HG02970 (cell line): ENCODE measurements at regions not wholly inside any gene's neighbourhood (a gene's known extent, or its start where the extent isn't known, plus 50 kb on each side); places are given as distances from the start of the nearest gene placed in this dataset.

ENCODE experiments used
- ATAC-seq: cut with Tn5 transposase; IDR thresholded peaks from one replicate; pipeline ENCODE4 v1.9.1; 2021; ENCODE audit warnings: mild to moderate bottlenecking, moderate library complexity, moderate number of reproducible peaks; ENCODE audit not compliant: unreplicated experiment, low FRiP score

DNA sequence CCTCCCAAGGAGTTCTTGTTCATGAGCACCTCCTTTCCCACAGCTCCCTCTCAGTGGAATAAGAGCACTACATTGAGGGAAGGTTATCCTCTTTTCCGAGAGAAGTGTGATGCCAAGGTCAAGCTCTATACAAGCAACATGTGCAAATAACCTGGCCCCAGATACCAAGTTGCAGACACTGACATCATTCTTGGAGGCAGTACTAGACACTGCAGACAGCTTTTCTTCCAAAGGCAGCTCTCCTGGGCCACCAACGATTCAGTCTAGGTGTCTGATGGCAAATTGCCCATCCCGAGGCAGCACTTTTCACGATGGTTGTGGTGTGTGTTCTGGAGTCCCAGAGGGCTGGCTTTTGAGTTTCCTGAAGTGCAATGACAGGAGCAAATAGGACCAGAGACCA, 384.9 kb downstream of the TLL1 start:
- no peak for ATAC-seq

DNA sequence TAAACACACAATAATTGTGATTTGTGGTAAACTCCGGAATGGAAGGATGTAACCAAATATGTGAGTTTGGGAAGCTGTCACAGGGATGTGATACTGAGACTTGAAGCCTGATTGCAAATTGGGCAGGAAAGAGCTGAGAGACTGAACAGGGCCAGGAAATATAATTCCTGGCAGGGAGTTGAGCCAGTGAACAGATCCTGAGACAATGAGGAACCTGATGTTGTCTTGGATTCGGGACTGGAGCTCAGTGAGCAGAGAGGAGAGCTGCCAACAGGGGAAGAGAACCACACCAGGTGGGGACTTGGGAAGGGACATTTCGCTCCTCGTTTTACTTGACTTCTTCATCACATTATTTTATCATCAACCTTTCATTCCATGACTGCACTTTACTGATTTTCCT, 386.0 kb downstream of the TLL1 start:
- no peak for ATAC-seq

DNA sequence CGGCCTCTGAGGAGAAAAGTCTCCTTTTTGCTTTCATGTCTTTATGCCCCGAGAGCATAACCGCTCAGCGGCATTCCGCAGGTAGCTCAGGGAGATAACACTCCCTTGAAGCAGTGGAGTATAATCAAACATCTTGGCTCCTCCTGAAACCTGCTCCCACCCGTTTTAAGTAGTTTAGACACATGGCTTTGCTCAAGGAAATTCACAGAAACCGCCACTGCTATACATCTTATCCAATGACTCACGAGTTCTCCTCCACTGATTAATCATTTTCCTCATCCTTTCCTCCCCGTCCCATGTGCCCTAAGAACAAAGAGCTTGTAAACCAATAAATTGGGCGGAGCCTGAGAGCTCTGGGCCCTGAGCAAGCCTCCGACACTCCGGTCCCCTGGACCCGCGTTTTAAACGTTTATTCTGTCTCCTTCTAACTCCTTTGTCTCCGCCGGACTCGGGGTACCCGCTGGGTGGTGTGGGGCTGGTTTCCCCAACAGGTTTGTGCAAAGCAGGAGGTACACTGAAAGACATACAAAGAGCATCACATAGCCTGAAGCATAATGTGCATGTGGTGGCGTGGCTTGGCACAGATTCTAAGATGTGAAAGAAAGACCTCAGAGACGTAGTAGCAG, 401.2 kb downstream of the TLL1 start:
- ATAC-seq, result no peak

DNA sequence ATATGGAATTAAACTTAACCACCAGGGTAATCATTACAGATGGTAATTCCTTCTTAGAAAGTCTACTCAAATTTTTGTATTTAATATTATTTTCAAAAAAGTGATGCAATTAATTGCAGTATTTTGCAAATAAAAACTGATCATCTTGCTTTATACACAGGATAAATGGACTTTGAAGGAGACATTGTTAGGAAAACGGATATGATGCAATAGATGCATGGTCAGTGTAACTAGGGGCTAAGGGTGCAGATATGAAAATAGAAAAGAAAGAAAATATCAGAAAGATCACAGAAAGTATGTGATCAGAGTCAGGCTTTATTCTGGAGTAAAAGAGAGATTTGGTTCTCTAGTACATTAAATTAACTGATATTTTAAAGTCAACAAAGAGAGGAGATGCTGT, 401.7 kb downstream of the TLL1 start:
- ATAC-seq, result no peak

DNA sequence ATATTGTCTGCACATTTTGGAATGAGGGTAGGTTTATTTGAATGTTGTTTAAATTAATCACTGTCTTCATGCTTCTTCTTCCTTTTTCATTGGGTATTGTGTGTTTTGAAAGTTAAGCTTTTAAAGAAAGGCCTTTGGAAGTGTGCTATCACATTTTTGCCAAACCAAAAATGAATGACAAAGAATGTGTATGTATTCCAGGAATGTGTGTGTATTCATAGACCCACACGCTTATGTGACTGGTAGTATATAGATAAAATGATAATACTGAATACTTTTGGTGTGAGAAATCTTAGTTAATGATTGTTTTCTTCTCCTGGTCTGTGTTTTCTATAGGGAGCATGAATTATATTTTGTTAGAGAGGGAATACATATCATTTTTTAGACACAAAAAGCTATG, 404.4 kb downstream of the TLL1 start:
- no peak for ATAC-seq

DNA sequence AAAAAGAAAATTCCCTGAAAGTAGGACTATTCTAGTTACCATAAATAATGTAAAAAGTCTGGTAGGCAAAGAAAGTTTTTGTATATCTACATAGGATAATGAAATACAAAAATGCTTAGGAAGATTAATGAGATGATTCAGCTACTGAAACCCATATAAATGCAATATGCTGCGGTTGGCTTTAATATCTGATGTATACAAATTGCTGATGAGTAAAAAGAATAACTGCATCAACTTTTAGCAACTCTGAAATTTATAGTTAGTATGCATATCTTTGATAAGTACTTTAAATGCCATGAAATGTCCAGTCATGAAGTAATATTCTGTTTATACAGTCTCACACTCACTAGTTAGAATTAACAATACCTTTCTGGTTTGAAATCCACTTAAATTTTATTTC, 404.8 kb downstream of the TLL1 start:
- ATAC-seq, result no peak

DNA sequence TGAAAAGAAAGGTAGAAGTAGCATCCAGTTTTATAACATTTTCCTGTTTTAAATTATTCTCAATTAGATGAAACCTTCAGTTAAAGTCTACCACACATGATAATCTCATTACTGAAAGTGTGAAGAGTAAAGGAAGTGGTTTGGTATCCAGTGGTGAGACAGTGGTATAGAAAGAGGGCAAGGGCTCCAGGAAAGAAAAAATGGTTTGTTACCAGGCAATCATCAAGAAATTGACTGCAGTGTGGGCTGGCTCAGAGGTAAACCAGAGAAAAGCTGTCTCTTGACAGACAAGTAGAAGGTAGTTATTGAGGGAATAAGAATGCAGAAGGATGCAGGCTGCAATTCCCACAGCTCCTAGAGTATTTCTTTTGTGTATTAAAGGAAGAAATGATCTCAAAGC, 406.2 kb downstream of the TLL1 start:
- no peak for ATAC-seq

DNA sequence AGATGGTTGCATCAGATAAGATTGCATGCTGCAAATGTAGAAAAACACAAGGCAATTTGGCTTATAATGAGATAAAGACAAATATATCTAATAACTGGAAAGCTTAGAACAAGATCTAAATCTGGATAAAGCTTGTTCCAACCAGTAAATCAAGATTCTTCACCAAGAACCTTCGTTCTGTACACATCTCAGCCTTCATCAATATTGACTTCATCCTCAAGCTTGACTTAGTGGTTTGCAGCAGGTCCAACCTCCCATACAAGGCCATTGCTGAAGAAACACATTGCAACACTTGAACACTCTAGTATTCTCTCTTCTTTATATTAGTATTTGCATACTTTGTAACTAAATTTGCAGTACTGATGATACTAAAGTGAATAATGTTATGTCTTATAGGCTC, 407.6 kb downstream of the TLL1 start:
- ATAC-seq, result no peak

DNA sequence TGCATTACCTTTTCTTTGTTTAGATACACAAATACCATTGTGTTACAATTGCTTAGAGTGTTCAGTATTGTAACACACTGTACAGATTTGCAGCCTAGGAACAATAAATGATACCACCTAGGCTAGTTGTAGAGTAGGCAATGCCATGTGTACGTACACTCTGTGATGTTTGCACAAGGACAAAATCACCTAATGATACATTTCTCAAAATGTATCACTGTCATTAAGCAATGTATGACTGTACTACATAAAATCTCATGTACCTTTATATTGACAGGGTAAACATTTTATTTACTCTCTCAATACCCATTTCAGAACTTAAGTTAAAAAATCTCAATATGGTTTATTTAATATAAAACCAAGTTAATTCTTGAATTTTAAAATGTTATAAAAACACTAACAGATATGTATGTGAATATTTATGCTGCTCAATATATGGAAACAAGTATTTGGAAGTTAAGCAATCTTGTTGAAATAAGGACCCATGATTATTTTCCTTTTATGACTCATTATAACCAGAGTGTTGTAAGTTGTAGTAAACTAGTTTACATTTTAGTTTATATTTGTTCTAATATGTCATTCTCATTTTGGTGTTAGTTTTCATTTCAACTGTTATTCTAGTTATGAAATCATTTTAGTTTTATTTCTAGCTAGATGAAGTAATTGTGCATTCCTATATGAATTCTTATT, 409.2 kb downstream of the TLL1 start:
- ATAC-seq, result no peak

DNA sequence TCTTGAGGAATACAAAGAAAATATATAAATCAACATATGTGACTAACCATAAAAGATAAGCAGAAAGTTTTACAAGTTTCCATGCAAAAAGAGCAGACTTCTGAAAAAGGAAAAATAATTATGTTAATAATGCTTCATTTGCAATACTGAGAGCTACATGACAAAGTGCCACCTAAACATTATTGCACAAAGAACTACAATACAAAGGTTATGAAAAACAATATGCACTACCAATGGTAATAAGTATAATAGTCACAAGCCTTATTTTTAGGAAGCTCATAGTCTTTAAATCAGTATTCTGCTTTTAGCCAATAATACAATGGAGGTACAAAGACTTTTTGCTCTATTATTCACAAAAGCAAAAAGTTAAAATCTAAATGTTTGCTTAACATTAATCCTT, 411.2 kb downstream of the TLL1 start:
- ATAC-seq, result no peak

DNA sequence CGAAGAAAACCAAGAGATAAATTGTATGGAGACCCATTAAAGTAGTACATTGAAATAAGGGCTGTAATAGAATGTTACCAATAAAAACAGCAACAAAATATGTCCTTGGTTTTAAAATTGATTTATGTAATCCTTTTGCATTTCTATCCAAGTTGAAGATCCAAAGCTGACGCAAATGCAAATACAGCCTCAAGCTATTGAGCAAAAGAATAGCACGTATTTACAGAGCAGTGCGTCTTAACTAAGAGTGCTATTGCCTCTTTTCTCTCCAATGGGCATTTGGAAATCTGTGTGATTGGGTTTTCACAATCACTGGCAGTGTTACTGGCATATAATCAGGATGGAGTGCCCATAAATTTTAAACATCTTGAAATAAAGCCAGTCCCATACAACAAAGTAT, 417.4 kb downstream of the TLL1 start:
- ATAC-seq, result no peak

DNA sequence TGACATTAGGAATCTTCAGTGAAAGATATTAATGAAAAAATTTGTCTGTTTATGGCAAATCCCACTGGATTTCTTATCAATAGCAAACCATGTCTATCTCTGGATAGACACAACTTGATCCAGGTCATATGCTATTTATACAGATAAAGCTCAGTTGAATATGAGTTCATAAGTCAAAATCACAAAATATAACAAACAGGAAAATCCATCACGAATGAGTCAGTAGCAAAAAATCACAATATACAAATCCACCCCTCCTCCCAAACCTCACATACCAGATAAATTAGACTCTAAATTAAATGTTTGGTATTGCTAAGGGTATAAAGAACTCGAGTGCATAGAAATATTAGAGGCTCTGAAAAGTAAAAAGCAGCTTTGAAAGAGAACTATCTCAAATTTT, 420.5 kb downstream of the TLL1 start:
- ATAC-seq, result no peak

DNA sequence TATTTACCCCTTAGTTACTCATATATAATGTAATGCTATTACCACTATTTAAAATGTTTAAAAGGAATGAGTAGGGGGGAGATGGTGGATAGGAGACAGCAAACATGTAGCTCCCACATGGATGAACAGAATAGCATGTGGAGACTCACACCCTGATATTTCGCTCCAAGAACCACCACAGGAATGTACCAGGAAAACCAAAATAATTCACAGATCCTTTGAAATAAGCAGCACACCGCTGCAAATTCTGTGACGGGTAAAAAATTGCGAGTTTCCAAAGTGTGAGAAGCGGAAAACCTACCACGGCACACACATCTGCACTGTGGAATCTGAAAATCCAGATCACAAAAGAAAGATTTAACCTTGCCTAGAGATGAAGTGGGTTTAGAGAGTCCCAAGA, 428.2 kb downstream of the TLL1 start:
- no peak for ATAC-seq

DNA sequence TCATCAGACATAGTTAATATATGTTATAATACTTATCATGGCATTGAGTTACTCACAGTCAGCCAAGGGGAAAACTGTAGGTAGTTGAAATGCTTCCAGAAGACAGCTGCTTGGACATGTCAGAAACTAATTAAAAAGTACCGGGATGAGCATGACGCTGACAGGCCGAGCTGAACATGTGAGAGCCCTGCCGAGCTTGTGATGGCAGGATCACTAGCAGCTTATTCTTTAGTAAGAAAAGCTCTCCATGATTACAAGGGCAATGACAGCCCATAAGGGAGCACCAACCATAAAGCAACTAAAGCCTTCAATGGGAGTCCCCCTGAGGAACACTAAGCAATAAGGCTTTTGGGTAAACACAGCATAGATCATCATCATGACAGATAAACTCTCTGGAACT, 435.6 kb downstream of the TLL1 start:
- no peak for ATAC-seq

DNA sequence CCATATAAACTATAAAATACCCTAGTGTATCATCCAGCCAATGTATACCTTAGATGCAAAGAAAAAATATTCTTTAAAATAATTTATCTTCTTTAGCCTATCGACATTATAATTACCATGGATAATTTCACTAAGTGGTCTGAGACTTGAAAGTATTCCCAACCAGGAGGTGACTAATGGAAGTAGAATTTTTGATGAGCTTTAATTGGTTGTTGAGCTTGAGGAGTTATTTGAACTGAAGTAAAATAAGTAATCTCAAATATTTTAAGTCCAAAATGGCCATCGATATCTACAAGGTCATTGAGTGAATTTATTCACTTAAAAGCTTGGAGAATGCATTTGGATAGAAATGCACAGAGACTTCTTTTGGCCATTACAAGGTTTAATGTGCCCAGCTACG, 436.2 kb downstream of the TLL1 start:
- ATAC-seq, result no peak

DNA sequence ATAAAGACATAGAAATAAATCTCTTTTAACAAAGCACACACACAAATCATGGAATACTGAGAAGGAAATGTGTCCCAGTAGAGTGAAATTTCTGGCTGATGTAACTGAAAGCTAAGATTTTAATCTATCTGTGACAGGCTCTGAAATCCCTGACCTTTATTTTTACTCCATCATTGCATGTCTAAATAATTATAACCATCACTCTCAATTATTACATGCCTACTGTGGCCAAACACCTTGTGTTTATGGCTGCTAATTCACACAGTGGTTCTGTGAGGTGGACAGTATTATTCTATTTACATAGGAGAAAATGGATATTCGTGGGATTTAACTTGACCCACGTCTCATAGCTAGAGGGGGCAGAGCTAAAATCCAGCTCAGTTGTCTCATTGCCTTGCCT, 438.1 kb downstream of the TLL1 start:
- no peak for ATAC-seq

DNA sequence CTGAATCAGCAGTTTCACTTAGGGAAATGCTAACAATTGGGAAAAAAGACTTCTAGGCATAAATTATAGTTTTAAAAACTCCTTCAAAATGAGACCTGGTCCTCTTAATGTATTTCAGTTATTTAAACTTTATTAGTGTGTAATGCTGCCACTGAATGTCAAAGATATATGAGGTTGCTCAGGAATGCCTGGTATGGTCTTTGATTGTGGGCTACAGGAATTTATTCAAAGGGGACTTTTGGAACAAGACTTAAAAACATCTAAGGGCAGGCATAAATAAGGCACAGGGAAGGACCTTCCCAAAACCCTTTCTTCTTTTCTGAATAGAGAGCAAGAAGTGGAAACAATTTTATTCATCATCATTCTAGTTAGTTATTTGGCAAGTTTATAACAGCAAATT, 439.1 kb downstream of the TLL1 start:
- no peak for ATAC-seq

DNA sequence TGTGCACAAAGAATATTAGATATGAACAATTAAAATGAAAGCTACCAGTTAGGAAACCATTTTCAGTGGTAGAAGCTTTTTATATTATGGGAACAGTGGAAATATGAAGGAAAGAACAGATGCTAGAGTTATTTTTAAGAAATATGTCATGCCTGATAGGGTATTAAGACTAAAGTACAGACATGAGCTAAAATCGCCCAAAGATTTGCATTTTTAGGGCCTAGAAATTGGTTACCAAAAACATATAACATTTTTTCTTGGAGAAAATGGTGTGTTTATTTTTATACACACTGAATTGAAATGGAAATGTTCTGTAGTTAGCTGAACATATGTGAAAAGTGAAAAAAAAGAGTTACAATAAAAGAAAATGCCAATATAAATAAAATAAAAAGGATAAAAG, 441.9 kb downstream of the TLL1 start:
- no peak for ATAC-seq

DNA sequence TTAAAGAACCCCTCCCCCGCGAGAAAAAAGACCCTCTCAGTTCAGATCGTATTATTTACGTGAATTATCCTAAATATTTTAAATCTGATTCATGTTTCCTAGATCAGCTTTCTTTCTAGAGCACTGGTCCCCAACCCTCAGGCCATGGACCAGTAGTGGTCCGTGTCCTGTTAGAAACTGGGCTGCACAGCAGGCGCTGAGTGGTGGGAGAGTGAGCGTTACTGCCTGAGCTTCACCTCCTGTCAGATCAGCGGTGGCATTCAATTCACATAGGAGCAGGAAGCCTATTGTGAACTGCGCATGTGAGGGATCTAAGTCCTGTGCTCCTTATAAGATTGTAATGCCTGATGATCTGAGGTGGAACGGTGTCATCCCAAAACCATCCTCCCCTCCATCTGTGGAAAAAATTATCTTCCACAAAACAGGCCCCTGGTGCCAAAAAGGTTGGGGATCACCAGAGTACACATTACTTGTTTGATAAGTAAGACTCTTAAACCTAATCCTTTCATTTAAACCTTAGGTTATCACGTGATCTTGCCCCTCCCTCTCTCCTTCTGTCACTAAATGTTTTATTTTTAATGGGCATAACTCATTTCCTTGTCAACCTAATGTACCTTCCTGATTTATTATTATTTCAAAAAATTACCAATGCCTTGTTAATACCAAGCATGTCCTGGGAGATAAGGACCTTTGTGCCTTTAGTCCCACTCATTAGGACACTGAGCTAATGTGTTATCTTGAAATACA, 442.9 kb downstream of the TLL1 start:
- ATAC-seq, result no peak

DNA sequence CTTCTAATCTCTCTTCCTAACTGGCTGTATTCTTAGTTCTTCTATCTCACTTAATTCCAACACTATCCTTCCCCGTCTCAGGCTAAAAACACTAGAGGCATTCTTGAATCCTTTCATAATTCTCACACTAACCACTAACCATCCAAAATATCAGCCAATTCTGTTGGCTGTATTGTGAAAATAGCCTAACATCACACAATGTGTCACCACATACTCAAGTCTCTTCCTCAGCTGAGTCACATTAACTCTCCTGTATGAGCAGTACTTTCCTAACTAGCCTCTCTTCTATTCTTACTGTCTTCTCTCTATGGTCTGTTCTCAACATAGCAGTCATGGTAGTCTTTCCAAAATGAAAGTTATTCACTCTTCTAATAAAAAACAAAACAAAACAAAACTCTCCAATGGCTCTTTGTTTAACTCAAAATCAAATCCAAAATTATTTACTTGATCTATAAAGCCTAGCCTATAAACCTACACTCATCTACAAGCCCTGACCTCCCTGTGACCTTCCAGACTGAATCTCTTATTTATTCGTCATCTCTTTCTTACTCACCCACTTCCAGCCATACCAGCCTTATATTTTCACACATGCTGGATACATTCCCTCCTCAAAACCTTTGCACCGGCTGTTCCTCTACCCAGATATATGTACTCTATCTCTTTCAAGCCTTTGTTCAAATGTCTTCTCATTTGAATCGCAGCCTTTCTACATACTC, 445.9 kb downstream of the TLL1 start:
- ATAC-seq, result no peak

DNA sequence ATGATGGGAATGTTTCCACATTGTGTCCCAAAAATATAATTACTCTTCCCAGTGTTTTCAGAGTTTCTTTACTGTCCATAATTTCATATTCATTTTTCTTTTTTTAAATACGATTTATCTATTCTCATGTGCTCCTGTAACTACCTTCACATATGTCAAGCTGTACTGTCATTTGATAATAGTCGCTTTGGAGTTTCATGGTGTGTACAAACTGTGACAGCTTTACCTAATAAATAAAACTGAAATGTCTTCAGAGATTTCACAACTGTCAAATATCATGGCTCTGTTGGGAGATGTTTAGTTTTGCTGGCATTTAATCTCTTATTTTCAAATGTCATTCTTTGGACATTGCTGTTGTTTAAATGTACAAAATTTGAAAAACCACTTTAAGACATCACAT, 450.2 kb downstream of the TLL1 start:
- no peak for ATAC-seq
